GM12878 (cell line): ENCODE measurements at regions not wholly inside any gene's neighbourhood (a gene's known extent, or its start where the extent isn't known, plus 50 kb on each side); places are given as distances from the start of the nearest gene placed in this dataset.

ENCODE experiments used
- HCFC1 ChIP-seq: fragments of 150-350 bp; IDR thresholded peaks from 2 replicates; pipeline ENCODE4 v1.6.1; 2014; ENCODE audit warnings: low read length
- JUND ChIP-seq: IDR thresholded peaks from 2 replicates; pipeline ENCODE4 v1.6.1; 2012; ENCODE audit warnings: low read depth, mild to moderate bottlenecking, low read length, improper control_type of control experiment, moderate library complexity
- YY1 ChIP-seq: IDR thresholded peaks from 2 replicates; pipeline ENCODE4 v1.6.1; 2011; ENCODE audit warnings: low read depth, mild to moderate bottlenecking, low read length
- ZNF274 ChIP-seq: IDR thresholded peaks from one replicate; pipeline ENCODE4 v1.8.0; 2011; ENCODE audit not compliant: insufficient read length, insufficient read depth
- TF ChIP-seq, protein P1 (sequence below): IDR thresholded peaks from 2 replicates; pipeline ENCODE4 v1.6.1; 2012; ENCODE audit warnings: mild to moderate bottlenecking, low read depth, low read length

DNA sequence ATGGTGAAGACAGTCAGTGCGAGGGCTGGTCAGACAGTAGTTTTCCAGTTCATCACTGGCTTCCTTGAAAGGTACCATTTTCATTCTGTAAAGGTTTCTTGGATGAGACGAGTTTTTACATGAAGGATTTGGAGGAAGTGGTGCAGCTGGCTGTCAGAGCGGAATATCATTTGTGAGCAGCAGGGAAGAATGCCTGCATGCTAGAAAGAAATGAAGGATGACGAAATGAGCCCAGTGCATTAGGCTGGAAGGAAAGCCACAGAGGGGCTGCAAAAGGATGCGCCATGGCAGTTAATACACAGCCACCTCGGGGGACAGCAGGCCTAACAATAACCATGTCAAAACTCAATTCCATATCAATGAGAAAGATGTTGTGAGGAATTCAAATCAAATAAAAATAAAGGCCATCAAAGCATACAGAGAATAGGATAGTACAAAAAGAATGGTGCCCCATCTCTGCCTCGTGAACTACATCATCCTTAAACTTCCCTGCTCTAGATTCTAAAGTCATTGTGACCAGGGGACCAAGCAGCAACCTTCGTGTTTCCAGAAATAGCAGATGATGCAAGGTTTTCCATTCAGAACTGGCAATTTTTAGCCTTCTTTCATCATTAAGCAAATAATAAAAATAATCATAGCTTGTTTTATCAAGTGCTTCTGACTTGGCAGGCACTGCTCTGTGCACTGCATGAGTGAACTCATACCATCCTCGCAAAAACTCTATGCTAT lies 504.2 kb downstream of the RFC3 start:
- TF ChIP-seq ZNF274 (no peak), HCFC1 (no peak), JUND (no peak), YY1 (no peak)
- TF ChIP-seq, protein P1, sequence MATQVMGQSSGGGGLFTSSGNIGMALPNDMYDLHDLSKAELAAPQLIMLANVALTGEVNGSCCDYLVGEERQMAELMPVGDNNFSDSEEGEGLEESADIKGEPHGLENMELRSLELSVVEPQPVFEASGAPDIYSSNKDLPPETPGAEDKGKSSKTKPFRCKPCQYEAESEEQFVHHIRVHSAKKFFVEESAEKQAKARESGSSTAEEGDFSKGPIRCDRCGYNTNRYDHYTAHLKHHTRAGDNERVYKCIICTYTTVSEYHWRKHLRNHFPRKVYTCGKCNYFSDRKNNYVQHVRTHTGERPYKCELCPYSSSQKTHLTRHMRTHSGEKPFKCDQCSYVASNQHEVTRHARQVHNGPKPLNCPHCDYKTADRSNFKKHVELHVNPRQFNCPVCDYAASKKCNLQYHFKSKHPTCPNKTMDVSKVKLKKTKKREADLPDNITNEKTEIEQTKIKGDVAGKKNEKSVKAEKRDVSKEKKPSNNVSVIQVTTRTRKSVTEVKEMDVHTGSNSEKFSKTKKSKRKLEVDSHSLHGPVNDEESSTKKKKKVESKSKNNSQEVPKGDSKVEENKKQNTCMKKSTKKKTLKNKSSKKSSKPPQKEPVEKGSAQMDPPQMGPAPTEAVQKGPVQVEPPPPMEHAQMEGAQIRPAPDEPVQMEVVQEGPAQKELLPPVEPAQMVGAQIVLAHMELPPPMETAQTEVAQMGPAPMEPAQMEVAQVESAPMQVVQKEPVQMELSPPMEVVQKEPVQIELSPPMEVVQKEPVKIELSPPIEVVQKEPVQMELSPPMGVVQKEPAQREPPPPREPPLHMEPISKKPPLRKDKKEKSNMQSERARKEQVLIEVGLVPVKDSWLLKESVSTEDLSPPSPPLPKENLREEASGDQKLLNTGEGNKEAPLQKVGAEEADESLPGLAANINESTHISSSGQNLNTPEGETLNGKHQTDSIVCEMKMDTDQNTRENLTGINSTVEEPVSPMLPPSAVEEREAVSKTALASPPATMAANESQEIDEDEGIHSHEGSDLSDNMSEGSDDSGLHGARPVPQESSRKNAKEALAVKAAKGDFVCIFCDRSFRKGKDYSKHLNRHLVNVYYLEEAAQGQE = no peak
